Endothelial cell of umbilical vein (primary cell): ENCODE measurements at regions not wholly inside any gene's neighbourhood (a gene's known extent, or its start where the extent isn't known, plus 50 kb on each side); places are given as distances from the start of the nearest gene placed in this dataset.
"Not testable (repeated sequence)": the region's sequence is repeated elsewhere in the genome, so short reads cannot be mapped to it uniquely, and the experiment has no call there.

Source experiments
- EZH2 ChIP-seq: IDR thresholded peaks from 2 replicates; pipeline ENCODE4 v1.6.1; 2012; ENCODE audit warnings: borderline replicate concordance, low read depth, mild to moderate bottlenecking, moderate library complexity, low read length, inconsistent platforms; ENCODE audit not compliant: severe bottlenecking
- POLR2A ChIP-seq: IDR thresholded peaks from 2 replicates; pipeline ENCODE4 v1.6.1; 2012; ENCODE audit warnings: low read depth, mild to moderate bottlenecking, control low read depth, low read length
- TF ChIP-seq, protein P1 (sequence below), 2 donors: IDR thresholded peaks; 1 replicate in 1 of 2; 2 replicates in 1 of 2; pipeline ENCODE4 v1.5.1; 2011; ENCODE audit warnings: low read length in 2 of 2, mild to moderate bottlenecking in 2 of 2, moderate library complexity in 2 of 2, control low read depth in 1 of 2, inconsistent platforms in 1 of 2, low read depth in 1 of 2; ENCODE audit not compliant: insufficient read depth in 1 of 2; ENCODE audit errors: extremely low read depth in 1 of 2

DNA sequence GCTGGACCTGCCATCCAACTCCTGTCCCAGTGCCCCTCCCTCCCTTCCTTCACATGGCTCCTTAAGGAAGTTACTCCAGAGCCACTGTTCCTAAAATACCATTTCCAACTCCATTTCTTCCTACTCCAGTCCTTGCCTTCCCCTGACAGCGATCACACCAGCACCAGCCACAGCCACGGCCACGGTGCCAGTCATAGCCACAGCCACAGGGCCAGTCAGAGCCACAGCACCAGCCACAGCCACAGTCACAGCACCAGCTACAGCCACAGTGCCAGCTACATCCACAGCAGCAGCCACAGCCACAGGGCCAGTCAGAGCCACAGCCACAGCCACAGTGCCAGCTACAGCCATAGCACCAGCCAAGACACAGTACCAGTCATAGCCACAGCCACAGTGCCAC is 110.7 kb upstream of the IRX2 start:
- TF ChIP-seq, protein P1, sequence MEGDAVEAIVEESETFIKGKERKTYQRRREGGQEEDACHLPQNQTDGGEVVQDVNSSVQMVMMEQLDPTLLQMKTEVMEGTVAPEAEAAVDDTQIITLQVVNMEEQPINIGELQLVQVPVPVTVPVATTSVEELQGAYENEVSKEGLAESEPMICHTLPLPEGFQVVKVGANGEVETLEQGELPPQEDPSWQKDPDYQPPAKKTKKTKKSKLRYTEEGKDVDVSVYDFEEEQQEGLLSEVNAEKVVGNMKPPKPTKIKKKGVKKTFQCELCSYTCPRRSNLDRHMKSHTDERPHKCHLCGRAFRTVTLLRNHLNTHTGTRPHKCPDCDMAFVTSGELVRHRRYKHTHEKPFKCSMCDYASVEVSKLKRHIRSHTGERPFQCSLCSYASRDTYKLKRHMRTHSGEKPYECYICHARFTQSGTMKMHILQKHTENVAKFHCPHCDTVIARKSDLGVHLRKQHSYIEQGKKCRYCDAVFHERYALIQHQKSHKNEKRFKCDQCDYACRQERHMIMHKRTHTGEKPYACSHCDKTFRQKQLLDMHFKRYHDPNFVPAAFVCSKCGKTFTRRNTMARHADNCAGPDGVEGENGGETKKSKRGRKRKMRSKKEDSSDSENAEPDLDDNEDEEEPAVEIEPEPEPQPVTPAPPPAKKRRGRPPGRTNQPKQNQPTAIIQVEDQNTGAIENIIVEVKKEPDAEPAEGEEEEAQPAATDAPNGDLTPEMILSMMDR (IDR thresholded peaks at IDR 0.05; ENCODE audit: extremely low read depth in 1 of 2, insufficient read depth in 1 of 2, low read depth in 1 of 2, low read length in 2 of 2): not testable (repeated sequence)
- not testable (repeated sequence) for TF ChIP-seq EZH2, POLR2A
